ENCODE measurements at regions not wholly inside any gene's neighbourhood (a gene's known extent, or its start where the extent isn't known, plus 50 kb on each side); places are given as distances from the start of the nearest gene placed in this dataset.

GRCh38 chr14:84688297-84689025 is 841.5 kb upstream of the FLRT2 start:
- no peak for TF ChIP-seq CTCF (IDR thresholded peaks at IDR 0.05; ENCODE audit: borderline replicate concordance, extremely low read depth, low read length, poor library complexity, severe bottlenecking)
- no peak for TF ChIP-seq EZH2 (IDR thresholded peaks at IDR 0.05; ENCODE audit: borderline replicate concordance, low read depth, low read length, severe bottlenecking)

Data from DND-41 (cell line).